NCI-H1694 treated with DMSO at 0.1 percent for 48 hours (cell line): ENCODE measurements at regions not wholly inside any gene's neighbourhood (a gene's known extent, or its start where the extent isn't known, plus 50 kb on each side); places are given as distances from the start of the nearest gene placed in this dataset.

Source experiments
- DNase-seq: peaks from one replicate; lab custom pipeline; 2025; lab: John Stamatoyannopoulos, UW

GRCh38 chr1:239823852-239824251, 267.8 kb upstream of the FMN2 start:
- no peak for DNase-seq

GRCh38 chr1:239826211-239826610, 265.5 kb upstream of the FMN2 start:
- DNase-seq: no peak

DNA sequence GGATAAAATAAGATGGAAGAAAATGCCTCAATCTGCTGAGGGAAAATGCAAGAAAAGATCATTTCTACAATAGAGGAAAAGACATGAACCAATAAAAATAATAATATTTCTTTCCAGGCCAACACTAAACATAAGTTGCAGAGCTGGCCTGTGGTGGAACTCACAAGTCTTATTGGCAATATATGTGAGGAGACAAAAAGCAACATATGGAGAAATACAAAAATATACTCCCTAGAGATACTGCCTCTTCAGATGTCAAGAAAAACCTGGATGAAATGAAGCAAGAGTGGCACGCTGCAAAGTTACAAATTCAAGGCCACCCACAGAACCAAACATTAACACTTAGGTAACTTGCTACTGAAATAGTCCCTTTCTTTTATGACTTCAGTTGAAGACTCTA, 264.9 kb upstream of the FMN2 start:
- DNase-seq: no peak

- DNase-seq: no peak
These were observed 262.1 kb upstream of the FMN2 start for GRCh38 chr1:239829535-239829934.

- DNase-seq: no peak
These were observed 259.9 kb upstream of the FMN2 start for GRCh38 chr1:239831577-239832355.

DNA sequence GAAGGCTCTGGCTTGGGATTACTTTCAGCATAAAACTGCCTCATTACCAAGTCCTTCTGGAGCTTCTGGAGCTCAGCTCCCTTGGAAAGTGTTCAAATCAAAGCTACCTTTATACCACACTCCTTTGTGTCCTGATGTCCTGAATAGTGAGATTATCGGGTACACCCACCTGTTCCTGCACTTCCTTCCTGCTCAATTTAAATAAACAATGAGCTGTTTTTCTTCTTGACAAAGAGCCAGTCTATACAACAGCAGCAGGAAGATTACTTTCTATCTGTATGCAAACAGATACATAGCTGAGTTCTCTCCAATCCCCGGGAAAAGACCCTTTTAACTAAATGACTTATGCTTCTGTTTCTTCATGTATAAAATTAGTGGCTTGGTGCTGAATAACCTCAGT, 258.0 kb upstream of the FMN2 start:
- no peak for DNase-seq

GRCh38 chr1:239835946-239836440, 255.7 kb upstream of the FMN2 start:
- no peak for DNase-seq

GRCh38 chr1:239840336-239840735, 251.3 kb upstream of the FMN2 start:
- no peak for DNase-seq

DNA sequence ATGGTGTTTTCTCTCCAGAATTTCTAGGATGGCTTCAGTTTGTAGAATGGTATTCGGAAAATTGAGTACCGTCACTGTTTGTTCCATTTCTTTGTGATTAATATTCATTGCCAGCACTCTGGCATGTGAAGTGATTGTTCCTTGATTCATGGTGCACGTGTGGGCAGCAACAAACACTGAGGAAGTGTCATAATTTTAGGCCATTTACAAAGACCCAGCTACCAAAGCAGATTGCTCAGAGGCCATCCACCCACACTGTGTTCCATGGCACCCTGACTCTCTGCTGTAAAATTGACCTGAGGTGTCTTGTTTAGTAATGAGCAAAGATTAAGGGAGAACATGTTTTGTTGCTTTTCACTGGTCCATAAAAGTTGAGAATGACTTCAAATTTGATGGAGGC, 250.9 kb upstream of the FMN2 start:
- DNase-seq: no peak

DNA sequence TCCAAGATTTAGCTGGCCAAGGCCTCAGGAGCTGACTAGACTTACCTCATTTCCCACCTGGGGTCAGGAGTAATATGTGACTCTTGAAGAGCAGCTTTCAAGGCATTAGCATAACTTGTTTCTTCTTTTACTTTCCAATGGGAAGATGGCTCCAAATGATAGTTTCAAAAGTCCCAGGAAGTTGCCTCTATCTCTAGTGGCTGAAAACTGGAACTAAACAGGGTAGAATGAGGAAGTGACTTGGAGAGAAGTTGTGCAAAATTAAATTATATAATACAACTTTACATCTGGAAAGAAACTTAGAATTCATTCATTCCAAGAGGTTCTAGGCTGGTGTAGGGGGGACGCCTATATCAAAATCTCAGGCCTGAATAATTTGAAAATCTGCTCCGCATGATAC, 250.1 kb upstream of the FMN2 start:
- no peak for DNase-seq

DNA sequence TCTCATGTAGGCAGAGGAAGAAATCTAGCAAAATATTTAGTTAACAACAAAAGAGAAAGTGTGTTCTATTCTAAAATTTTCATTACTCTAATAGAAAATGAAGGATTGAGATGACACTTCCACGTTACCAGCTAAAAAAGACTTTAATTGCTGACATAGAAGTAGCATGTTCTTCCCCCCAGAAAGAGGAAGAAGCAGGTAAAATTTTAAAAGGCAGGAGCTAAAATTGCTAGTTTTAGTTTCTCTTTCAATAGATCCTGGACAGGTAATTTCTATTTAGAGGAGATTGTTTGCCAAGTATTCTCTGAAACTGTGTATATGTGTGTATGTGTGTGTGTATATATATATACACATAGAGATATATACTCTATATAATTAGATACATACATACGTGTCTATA, 248.1 kb upstream of the FMN2 start:
- no peak for DNase-seq

- DNase-seq: no peak
These were observed 246.8 kb upstream of the FMN2 start for GRCh38 chr1:239844833-239845232.

DNA sequence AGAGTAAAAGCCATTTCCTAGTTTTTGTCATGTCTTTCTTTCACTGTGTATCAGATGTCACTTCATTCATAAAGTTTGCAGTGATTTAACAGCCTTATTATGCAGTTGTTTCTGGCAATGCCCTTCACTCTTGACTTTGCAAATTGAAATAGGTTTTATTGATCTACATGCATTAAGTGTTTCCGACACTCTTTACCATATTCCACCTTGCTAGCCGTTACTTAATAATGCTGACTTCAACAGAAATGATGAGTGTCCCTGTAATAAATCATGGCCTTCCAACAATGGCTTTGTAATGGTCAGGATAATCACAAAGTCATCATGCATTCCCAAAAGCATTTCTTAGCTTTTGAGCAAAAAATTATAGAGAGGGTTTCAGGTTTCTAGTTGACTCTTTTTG, 236.8 kb upstream of the FMN2 start:
- DNase-seq: no peak

DNA sequence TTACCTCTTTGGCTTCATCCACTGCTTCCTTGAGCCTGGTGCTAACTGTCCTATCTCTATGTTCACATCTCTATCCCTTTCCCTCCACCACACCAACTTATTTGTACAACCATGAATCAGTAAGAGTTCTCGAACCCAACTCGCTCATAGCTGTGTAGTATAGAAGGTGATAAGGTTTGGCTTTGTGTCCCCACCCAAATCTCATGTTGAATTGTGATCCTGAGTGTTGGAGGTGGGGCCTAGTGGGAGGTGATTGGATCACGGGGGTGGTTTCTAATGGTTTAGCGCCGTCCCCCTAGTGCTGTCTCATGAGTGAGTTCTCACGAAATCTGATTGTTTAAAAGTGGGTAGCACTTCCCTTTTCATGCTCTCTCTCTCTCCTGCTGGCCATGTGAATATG, 235.6 kb upstream of the FMN2 start:
- no peak for DNase-seq

DNA sequence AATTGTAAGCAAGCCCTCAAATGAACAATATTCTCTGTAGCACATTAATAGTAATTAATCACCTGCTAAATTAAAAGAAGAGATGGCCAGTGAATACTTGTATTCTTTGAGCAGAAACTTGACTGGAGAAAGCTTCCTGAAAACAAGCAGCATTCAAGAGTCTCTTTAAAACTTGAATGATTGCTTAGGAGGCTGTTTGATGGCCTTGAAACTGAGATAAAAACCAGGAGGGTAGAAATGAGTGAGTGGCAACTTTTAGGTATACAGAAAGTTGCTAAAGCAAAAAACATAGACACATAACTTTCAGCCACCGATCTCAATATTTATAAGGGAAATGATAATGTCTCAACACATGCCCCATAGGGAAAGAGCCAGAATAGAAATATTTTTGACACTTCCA, 234.8 kb upstream of the FMN2 start:
- no peak for DNase-seq

- DNase-seq: no peak
These were observed 233.6 kb upstream of the FMN2 start for GRCh38 chr1:239858057-239858456.

DNA sequence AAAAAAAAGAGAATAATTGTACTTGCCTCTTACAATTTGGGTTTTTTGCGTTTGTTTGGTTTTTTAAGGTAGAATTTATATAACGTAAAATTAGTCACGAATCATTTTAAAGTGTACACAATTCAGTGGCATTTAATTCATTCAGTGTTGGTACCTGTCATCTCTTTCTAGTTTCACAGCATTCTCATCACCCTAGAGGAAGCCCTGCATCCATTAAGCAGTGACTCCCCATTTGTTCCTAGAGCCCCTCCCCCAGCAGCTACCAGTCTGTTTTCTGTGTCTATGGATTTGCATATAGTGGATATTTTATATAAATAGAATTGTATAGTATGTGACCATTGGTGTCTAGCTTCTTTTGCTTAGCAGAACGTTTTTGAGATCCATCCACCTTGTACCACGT, 233.2 kb upstream of the FMN2 start:
- no peak for DNase-seq

- DNase-seq: no peak
These were observed 229.7 kb upstream of the FMN2 start for GRCh38 chr1:239861985-239862384.

GRCh38 chr1:239868058-239868832, 223.4 kb upstream of the FMN2 start:
- DNase-seq: no peak

DNA sequence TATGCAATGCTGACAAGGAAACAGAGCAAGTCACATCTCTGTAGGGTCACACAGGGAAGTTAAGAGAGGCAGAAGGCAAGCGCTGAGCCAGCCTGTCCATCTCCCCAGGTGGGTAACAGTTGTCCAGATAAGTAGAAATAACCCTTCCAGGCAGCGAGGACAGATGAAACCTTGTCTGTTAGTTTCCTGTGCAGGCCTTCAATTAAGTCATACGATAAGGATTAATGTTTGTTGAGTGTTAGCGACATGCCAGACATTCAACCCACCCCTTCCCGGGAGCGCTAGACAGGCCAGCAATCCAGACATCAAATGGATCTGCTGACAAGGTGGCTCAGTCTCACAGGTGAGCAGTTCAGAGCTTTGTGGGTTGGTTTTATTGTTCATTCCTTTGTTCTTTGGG, 221.5 kb upstream of the FMN2 start:
- DNase-seq: no peak

DNA sequence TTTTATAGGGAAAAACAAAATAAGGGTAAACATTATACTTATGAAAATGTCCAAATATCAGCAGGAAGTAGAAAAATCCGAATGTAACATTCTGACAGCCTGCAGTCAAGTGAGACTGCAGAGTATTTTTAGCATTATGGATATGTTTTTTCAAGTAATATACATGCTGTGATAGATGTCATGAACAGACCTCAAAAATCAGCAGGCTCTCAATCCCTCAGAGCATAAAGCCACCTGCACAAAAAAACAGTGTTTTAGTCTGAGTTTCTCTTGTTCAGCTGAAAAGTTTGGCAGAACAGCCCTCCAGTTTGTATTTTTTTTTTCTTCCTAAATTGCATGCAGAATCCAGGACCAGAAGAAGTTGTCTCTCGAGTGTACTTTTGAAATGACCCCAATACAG, 219.1 kb upstream of the FMN2 start:
- DNase-seq: no peak

DNA sequence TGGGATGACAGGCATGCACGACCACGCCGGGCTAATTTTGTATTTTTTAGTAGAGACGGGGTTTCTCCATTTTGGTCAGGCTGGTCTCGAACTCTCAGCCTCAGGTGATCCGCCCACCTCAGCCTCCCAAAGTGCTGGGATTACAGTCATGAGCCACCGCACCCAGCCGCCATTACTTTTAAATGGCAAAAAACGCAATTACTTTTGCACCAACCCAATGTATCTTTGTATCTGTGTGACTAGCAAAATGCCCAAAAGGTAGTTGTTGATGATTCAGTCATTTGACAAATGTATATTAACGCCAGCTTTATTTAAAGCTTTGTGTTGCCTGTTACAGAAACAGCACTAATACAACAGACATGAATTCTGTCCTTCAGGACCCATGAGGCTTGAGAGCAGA, 216.9 kb upstream of the FMN2 start:
- DNase-seq: no peak

DNA sequence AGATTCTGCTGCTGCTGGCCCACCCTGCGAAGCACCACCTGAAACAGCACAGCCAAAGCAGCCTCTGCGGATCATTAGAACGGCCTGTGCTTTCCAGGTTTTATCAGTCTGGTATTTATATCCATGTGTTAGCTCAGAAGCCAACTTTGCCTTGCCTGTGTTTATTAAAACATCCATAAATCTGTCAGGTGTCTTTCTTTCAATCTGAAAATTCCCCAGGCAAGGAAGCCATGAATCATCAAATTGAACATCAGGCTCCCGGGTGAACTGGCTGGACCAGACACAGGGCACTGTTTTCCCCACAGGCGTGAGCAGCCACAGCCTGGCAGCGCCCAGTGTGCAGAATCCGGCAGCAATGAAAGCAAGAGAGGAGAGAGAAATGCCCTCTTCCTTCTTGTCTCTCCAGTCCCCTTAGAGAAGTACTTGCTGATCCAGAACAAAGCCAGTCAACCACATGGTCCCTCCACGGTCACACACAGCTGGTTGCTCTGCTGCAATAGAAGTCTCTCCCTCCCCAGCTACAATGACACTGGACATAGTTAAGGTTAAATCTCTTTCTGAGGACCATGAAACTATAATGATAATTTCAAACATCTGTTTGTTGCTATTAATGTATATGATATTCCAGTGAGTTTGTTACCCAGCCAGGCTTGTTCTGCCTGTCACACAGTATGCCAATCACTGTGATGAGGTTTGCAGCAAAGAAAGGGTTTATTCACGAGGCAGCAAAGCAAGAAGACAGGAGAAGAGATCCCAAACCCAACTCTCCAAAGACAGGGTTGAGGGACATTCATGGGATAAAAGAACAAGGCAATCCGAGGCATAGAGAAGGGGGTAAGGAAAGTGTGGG, 212.1 kb upstream of the FMN2 start:
- DNase-seq: no peak
